Pons (tissue), 1 donor: ENCODE measurements at regions not wholly inside any gene's neighbourhood (a gene's known extent, or its start where the extent isn't known, plus 50 kb on each side); places are given as distances from the start of the nearest gene placed in this dataset.
A peak's percentile ranks its signal among the peaks of the same experiment; 100 is the strongest.
"Not testable (repeated sequence)": the region's sequence is repeated elsewhere in the genome, so short reads cannot be mapped to it uniquely, and the experiment has no call there.

ENCODE experiments used
- DNase-seq: peaks from one replicate; pipeline ENCODE4 v3.0.0-alpha.2; 2016; ENCODE audit warnings: low spot score

- DNase-seq: no peak
Measured at GRCh38 chr10:108962172-108962571, 961.1 kb downstream of the XPNPEP1 start.

GRCh38 chr10:108957681-108958080, 965.6 kb downstream of the XPNPEP1 start:
- DNase-seq: no peak

DNA sequence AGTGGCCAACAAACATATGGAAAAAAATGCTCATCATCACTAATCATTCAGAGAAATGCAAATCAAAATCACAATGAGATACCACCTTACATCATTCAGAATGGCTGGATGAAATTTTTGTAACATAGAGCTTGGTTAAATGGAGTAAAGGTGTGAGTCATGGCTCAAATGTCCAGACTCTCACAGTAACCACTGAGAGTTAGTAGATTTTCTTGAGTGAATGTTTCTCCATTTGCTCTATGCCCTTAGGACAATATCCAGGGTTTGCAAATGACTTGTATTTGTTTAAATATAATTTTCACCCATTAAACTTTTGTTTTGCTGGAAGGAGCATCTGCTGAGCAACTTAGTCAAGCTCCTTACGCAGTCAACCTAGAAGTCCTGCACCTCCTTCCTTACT, 967.2 kb downstream of the XPNPEP1 start:
- no peak for DNase-seq

GRCh38 chr10:108920029-108920428, 1003.3 kb downstream of the XPNPEP1 start:
- not testable (repeated sequence) for DNase-seq

DNA sequence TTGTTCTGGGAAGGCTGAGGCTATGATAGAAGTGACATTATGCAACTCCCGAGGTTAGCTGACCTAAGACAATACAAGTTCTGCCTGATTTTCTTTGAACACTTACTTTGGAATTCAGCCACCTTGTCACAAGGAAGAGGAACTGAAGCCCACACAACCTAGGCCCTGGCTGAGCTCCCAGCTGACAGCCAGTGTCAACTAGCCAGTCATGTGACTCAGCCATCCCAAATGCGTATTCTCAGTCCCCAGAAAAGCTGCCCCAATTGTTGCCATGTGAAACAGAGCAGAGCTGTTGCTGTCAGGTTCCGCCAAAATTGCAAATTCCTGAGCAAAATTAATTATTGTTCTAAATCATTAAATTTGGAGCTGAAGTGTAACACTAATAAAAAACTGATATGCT, 1010.0 kb downstream of the XPNPEP1 start:
- peak; percentile 27 for DNase-seq

DNA sequence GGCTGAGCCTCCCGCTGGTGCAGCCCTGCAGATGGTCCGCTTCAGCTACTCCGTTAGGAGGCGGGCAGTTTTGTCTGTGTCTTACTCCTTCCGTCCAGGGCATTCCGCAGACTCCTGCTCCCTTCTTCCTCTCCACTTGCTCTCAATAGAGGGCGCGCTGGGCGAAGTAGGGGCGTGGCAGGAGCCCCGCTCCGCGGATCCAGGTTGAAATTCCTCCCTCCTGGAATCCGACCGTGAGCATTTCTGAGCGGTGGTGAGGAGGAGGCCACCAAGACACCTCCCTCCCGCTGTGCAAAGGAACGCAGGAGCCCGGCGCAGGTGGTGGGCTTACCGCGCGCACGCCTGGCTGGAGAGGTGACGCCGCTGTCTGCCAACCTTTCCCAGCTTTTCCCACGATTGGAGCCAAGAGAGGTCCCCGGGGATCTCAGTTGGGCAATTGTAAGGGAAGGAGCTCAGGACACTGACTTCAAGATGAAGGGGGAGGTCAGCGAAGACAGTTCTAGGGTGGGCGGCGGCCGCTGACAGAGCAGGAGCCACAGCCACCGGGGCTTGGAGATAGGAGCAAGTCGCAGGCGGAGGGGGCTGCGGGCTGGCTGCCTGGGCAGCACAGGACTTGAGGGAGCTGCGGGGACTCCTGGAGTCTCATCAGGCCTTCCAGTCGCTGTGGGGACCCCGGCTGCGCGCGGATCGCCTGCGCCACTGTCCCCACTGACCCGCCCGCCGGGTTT, 1011.3 kb downstream of the XPNPEP1 start:
- peak; percentile 41 for DNase-seq

DNA sequence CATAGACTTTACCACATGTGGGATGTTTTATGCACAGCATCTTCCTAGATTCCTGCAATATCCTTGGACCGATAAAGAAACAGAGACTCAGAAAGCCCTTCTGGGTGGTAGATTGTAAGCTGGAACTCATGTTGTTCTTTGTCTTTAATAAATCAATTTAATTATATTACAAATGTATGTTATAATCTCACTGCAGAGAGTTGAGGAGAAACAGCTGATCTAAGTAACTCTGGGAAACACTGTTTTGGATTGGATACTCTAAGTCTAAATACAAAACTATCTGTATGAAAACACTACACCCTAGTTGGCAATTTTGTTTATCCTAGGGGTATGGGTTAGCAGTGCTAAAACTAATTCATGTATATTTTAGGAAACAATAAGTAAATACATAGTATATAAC, 1015.2 kb downstream of the XPNPEP1 start:
- DNase-seq: no peak

DNA sequence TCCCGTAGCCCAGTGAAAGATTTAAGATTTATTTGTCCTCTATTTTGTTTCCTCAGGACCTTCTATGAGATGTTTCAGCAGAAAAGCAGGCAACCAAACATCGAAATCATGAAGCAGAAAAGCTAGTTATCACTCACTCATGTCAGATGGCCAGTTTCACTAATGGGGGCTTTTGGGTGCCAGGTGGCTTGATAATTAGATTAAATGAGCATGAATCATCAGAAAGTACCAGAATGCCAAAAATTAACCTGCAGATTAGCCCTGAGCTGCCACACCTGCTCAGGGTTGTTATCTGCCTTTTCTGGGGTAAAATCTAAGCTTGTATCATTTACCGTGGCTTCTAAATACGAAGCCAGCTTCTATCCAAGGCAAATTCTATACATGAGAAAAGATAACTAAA, 1017.5 kb downstream of the XPNPEP1 start:
- DNase-seq: no peak

DNA sequence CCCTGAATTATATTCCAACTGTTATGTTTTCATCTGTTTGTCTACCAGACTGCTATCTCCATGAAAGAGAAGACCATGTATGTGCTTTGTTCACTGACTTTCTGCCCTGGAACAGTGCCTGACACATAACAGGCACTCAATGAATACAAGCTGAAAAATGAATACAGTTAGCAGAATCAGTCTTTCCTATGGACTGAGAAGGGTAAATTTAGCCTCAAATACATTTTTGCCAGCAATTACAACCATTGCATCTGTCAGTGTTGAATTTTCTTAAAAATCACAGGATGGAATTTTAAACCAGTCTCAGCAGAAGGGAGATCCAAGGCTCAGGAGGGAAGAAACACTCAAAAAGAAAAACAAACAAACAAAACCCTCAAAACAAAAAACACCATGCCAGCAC, 1018.1 kb downstream of the XPNPEP1 start:
- no peak for DNase-seq

GRCh38 chr10:108904163-108904838, 1019.0 kb downstream of the XPNPEP1 start:
- no peak for DNase-seq

DNA sequence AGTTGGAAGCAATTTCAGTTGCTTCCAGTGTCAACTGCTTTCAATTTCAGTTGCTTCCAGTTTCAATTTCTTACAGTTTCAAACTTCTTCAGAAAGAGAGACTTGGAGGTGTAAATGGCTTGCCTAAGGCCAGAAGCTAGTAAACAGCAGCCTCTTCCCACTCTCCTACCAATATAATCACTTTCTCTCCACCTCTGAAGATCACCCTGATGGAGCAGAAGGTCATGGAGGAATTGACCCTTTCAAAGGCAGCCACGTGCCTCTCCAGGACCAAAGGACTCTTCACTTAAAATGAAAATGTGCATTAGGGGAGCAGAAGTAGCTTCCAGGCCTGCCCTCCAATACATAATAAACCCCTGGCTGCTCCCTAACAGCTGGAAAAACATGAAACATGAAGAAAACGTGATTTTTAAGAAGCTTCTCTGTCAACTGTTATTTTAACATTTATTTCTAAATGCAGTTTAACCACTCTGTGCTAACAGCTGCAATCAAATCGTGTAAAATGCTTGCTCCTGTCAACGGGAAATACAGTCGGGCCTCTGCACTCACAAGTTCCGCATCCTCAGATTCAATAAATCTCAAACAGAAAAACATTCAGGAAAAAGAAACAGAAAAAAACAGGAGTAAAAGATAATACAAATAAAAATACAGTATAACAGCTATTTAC, 1020.6 kb downstream of the XPNPEP1 start:
- no peak for DNase-seq

GRCh38 chr10:108901781-108902618, 1021.3 kb downstream of the XPNPEP1 start:
- no peak for DNase-seq

DNA sequence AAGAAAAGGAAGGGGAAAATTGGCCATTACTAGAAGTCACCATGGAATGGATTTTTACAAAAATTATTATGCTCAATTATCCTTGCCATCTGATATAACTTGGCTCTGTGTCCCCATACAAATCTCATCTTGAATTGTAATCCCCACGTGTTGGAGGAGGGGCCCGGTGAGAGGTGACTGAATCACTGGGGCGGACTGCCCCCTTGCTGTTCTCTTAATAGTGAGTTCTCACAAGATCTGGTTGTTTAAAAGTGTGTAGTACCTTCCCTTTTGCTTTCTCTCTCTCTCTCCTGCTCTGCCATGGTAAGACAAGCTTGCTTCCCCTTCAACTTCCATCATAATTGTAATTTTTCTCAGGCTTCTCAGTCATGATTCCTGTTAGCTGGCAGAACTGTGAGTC, 1023.6 kb downstream of the XPNPEP1 start:
- DNase-seq: no peak

GRCh38 chr10:108894402-108895301, 1028.7 kb downstream of the XPNPEP1 start:
- DNase-seq: no peak

DNA sequence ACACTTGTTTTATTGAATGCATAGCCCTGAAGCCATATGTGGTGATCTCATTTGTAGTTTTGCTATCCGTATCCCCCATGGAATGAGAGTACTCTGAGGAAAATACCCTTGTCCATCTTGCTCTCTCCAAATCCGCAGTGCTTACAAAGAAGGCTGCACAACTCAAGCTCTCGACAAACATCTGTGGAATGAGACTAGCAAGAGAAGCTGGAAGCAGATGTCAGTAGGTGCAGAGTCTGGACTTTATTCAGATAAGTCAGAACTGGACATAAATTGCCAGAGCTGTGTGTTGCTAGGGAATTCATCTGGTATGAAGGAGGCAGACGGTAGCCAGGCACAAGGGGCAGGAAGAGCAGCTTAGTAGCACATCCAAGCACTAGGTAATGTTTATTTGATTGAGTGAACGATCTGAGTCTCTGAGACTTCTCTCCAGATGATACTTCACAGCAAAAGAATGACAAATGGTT, 1046.2 kb downstream of the XPNPEP1 start:
- no peak for DNase-seq

DNA sequence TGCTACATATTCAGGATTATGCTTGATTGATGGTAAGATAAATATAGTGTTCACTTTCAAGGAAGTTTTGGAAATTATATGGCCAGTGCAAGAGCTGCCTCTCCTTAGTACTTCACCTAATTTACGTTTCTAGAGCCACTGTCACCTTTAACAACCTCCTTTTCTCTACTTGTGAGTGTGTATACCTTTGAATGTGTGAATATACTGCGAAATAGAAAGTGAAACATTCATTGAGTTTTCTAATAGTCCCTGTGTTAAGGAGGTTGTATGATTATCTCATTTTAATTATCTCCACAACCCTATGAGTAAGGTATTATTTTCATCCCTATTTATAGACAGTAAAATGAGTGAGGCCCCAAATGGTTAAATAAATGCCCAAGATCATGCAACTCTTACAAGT, 1050.5 kb downstream of the XPNPEP1 start:
- DNase-seq: no peak

- DNase-seq: no peak
Measured at GRCh38 chr10:108868881-108869280, 1054.4 kb downstream of the XPNPEP1 start.

GRCh38 chr10:108862676-108863350, 1060.5 kb downstream of the XPNPEP1 start:
- DNase-seq: no peak

DNA sequence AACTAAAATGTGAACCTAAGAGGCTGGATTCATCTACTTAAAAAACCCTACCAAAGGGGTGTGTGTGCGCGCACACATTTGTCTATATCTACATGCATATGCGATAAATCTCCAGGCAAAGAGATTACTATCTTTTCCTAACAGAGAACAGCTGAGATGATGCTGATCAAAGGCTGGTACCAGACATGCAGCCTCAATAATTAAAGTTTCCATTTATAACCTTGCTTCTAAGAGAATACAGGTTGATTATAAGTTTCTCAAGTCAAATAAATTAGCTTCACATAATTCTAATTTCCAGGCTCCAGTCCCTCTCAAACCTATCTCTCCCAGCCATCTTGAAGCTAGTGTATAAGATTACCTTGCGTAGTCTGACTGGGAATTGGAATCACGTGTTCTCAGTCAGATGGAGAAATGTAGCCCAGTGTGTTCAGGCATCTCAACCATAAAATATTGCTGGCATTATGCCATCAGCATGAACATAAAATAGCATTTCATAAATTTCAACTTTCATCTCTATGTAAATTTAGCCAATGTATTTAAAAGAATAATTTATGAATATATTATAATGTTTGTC, 1062.0 kb downstream of the XPNPEP1 start:
- no peak for DNase-seq

GRCh38 chr10:108852211-108852610, 1071.1 kb downstream of the XPNPEP1 start:
- DNase-seq: no peak
